Uterus (tissue), 2 donors: ENCODE measurements at regions not wholly inside any gene's neighbourhood (a gene's known extent, or its start where the extent isn't known, plus 50 kb on each side); places are given as distances from the start of the nearest gene placed in this dataset.

ENCODE experiments used
- POLR2A ChIP-seq, 2 donors: fragments of 450-650 bp; IDR thresholded peaks; one replicate each; pipeline ENCODE4 v1.6.1; 2016; ENCODE audit warnings: antibody characterized with exemption in 2 of 2, mild to moderate bottlenecking in 1 of 2, moderate library complexity in 1 of 2
- TF ChIP-seq, protein P1 (sequence below), 4 experiments: fragments of 200-600 bp in 2 of 4; fragments of 450-650 bp in 2 of 4; sonication (generic) in 2 of 4; IDR thresholded peaks; one replicate each; pipeline ENCODE4 v1.5.1; 2016 to 2019; ENCODE audit warnings: antibody characterized with exemption in 4 of 4, mild to moderate bottlenecking in 2 of 4, moderate library complexity in 1 of 4

DNA sequence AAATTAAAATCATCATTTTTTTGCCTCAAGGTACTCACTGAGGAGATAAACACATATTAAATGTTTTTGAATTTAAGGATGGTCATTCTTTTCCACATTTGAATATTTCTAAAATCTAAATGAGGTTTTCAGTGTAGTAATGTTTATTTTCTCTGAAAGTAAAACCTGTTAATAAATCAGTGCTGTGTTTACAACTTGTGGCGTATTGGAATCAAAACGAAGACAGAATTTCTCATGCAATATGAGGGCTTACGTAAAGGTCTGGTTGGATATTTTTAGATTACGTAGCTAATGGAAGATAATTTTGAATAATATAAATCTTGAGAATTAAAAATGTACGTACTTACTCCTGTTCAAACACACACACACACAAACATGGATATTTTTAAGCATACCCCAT is 106.8 kb upstream of the LUZP2 start:
- TF ChIP-seq, protein P1, sequence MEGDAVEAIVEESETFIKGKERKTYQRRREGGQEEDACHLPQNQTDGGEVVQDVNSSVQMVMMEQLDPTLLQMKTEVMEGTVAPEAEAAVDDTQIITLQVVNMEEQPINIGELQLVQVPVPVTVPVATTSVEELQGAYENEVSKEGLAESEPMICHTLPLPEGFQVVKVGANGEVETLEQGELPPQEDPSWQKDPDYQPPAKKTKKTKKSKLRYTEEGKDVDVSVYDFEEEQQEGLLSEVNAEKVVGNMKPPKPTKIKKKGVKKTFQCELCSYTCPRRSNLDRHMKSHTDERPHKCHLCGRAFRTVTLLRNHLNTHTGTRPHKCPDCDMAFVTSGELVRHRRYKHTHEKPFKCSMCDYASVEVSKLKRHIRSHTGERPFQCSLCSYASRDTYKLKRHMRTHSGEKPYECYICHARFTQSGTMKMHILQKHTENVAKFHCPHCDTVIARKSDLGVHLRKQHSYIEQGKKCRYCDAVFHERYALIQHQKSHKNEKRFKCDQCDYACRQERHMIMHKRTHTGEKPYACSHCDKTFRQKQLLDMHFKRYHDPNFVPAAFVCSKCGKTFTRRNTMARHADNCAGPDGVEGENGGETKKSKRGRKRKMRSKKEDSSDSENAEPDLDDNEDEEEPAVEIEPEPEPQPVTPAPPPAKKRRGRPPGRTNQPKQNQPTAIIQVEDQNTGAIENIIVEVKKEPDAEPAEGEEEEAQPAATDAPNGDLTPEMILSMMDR (IDR thresholded peaks at IDR 0.05): no peak
- TF ChIP-seq POLR2A (IDR thresholded peaks at IDR 0.05): no peak
